ENCODE measurements at regions not wholly inside any gene's neighbourhood (a gene's known extent, or its start where the extent isn't known, plus 50 kb on each side); places are given as distances from the start of the nearest gene placed in this dataset.
"Not testable (repeated sequence)": the region's sequence is repeated elsewhere in the genome, so short reads cannot be mapped to it uniquely, and the experiment has no call there.

DNA sequence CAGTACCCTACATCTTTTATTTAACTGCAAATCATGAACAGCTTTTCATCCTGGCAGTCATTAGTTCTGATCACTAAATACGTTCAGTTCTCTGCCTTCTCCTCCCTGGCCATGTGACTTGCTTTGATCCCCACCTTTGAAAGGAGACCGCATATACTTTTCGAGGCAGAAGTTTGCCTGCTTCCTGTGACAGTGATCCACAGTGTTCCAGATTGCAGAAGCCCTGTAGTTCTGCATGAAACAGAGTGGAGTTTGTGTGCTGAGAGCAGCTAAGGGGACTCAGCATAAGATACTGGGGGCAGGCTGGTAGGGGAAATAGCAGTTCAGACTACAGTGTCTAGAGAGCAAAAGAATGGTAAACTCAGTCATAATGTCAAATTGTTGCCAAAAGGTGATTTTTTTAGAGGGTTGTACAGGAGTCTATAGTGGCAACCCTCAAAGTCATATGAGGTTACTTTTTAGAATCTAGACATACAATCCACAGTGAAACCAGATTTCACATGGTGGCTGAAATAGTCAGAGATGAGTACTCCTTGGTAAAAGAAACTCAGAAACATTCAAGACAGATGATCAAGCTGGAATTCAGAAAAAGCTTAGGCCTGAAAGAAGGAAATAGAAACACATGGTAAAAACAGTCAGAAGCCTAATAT, 1800.4 kb upstream of the CELF4 start:
- no peak for DNase-seq

DNA sequence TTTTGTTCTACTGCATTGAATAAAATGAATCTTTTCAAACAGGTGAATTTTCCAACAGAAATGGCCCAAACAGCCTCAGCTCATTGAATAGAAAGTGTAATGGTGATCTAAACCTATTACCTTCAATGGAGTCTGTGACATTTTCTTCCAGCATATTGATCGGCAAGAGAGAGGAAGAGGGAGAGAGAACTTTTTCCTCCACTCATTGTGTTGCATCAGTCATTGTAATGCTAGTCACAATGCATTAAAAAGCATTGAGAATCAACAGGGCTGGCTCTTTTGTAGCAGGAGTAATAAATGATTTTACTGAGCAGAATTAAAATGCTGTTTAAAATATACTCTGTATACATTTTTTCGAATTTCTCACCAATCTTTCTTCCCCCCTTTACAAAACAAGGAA, 1794.5 kb upstream of the CELF4 start:
- no peak for DNase-seq

DNA sequence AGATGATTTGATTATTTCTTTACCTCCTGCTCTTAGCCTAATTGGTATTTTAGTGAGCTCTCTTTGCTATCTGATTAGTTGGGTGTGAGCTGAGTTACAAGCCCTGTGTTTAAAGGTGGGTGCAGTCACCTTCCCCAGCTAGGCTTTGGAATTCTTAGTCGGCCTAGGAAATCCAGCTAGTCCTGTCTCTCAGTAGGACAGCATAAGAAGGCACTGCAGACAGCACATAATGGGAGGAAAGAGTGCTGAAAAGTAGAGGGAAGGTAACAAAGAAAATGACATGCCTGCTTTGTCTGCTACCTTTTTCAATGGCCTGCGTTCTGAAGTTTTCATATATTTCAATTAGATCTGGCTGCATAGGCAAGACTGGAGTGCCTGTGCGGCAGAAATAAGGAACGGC, 1794.0 kb upstream of the CELF4 start:
- no peak for DNase-seq

DNA sequence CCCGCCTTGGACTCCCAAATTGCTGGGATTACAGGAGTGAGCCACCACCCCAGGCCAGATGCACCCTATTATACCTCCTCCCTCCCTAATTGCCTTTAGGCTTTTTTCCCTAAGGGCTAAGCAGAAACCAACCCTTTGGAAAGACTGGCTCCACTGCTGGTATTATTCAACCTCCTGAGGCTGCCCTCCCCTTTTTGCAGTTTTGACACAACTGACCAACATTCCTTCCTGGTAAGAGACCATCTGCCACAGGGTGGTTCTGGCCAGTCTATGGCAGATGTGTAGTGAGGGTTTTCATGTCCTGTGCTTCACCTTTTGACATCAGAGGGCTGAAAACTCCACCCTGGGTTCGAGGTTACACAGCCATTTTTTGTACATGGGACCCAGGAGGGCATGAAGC, 1785.3 kb upstream of the CELF4 start:
- DNase-seq: no peak

DNA sequence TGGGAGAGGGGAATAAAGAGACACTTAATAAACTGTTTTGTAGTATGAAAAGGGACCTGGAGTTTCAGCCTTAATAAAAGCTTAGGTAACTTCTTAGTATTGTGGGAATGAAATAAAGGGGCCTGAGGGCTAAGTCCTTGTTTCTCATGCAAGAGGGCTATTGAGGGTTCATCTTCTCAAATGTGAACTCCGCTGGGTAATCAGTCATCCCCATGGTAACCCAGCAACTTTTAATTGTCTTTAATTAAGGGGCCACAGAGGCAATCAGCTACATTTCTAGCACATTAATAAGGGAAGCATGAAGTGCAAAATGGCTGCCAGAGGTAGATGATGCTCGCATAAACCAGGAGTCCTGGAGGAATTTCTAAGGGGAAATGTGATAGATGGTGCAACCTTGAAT, 1784.2 kb upstream of the CELF4 start:
- DNase-seq: no peak

DNA sequence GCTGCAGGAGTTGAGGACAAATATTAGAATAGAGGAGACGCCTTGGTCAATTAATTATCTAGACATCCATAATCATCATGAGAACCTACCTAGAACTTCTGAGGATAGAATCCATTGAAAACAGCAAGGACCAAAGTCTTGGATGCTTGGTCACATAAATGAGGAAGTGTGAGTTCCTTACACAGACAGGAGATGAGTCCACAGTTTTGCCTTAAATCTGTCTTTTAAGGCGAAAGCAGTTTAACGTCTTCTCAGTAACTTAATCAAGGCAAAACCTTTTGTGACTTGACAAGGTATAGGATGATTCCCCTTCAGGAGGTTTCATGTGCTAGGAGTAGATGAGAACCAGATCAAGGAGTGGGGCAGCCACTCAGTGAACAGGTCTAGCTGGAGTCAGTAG, 1783.2 kb upstream of the CELF4 start:
- DNase-seq: no peak

DNA sequence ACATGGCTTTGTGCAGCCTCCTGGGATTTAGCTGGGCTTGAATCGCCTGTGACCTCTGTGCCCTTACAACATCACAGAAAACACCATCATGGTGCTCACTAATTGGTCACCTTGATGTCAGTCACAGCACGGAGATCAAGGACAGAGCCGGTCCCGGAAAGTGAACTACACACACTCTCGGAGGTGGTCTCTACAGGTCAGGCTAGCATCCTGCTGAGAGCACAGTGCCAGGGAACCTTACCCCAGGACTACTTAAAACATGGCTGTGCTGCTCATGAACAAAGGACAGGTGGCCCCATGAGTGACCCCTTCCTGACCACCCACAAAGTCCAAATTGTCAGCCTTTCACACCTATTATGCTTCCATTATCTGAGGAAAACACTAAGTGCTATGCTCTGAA, 1782.1 kb upstream of the CELF4 start:
- DNase-seq: no peak

DNA sequence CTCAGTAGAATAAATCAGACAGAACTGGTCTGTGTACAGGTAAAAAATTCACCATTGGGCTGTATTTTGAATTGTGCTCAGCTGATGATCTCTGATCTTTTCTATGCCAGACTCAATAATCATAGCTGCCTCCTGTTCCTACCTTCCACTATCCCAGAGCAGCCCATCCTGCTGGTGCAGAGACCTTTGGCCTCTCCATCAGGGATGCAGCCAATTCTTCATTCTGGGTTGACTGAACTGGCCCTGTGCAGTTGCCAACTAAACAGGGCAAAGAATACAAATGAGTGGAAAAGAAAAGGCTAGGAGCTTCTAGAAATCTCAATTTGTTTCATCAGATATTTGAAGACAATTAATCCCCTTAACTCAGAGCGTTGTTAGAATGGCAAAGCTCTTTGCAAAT, 1781.3 kb upstream of the CELF4 start:
- no peak for DNase-seq

DNA sequence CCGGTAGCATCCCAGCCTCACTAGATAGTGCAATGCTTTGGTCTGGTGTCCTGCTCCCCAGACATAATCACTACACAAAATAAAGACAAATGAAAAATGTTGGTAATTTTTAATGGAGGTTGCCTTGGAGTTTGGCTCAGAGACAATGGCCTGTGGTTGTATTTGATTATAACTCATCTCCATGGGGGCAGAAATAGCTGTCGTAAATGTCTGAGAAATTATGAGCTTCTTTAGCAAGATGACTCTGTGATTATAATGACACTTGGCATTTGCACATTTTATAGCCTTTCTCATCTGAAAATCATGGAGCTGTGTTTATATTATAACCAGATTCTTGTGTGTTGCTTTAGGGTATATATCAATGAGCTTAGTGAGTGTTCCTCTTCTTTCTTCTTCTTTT, 1779.7 kb upstream of the CELF4 start:
- no peak for DNase-seq

DNA sequence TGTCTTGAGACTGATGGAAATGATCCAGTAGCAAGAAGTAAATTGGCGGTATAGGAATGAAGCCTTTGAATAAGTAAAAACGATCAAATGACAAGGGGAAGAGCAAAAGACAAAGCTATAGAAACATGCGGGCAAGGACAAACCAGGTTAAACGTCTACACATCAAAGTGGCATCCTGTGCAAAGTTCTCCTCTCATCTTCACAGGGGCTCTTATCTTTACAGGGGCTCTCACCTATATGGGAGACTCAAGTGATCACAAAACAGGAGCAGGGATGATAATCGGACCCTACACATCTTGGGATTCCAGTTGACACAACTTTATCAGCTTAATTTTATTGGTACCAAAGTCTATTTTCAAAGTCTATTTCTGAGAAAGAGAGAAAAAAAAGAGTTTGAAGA, 1778.9 kb upstream of the CELF4 start:
- no peak for DNase-seq

DNA sequence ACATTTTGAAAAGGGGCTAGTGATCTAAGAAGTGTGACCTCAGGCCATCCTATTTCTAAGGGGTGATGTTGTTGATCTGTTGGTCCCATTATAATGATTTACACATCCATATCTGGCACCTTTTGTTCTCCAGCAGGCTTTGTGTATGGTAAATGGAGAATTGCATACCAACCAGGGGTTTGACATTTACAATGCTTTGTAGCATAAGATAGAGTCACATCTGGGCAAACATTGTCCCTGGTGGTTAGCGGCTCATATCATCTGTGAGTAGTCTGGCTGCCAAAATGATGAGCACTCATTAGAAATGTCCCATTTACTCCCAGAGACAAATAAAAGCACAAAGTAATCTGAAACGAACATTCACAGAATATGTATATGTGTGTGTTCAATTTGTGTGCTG, 1775.5 kb upstream of the CELF4 start:
- DNase-seq: no peak

DNA sequence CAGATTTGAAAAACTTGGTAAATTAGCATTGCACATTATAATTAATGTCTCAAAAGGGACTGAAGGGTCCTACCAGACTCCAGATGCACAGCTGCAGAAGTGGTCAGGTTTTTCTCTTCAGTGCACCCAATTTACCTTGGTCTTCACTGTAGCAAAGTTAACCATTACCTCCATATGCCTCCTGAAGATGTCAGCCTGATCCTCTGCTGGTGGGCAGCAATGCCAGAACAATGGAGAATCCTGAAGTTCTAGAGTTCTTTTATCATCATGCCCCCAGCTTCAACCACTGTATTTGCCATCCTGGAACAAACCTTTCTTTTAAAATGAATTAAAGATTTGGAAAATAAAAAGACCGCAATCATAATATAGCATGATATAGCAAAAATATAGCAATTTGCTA, 1774.8 kb upstream of the CELF4 start:
- no peak for DNase-seq

DNA sequence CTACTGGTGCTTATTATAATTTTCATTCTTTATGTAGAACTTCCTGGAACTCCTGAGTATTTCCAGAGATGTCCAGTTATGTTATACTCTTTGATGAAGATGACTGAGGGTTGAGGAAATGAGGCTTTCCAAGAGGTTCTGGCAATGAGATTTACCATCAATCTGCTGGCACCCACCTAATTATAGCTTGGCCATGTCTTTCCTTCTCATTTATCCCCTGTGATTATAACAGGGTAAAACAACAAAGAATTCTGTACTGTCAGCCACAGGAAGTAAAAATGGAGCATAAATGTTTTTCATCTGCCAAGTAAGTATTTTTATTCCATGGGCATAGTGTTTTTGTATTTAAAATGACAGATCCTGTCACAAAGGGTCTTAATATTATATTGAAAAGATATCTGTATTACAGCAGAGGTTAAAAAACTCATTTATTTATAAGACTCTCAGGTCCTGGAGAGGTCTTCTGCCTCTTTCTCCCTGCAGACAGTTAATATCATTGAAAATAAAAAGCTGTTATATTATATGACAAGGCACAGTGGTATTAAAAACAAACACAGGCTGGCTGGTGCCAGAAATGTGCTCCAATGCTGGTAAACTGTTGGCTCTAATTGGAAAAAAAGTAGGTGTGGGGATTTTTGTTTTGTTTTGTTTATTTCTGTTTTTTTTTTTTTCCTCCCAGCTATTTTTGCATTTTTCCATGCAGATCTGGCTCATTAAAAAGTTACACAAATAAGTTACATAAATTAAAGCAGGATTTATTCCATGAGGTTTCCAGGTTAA, 1764.1 kb upstream of the CELF4 start:
- DNase-seq: no peak

DNA sequence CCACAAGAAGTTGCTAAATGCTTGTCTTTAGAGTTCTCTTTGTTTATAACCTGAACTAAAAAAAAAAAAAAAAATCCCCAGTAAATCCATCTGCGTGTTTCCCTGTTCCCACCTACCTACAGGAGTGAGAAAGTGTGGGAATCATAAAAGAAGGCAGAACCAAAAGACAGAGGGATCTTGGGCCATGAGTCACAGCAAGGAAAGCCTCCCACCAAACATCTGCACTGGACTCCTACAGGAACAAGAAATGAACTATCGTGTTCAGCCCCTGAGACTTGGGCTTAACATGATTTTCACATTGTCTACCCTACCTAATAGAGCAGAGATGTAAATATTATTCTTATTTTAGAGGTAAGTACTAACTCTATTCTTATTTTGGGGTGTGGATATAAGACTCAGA, 1761.2 kb upstream of the CELF4 start:
- no peak for DNase-seq

DNA sequence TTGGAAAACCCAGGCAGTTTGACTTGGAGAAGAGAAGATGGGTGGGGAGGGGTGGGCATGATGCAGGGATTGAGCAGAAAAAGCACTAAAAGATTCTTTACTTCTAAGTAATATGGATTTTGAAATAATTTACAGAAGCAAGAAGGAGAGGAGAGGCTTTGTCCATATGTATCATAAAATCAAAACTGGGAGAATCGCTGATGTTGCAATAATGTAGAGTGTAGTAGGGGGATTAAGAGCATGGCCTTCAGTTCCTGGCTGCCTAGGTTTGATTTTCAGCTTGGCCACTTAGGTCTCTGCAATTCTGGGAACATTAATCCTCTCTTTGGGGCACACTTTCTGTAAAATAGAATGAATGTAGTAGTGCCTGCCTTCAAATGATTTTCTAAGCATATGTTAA, 1760.4 kb upstream of the CELF4 start:
- DNase-seq: no peak

DNA sequence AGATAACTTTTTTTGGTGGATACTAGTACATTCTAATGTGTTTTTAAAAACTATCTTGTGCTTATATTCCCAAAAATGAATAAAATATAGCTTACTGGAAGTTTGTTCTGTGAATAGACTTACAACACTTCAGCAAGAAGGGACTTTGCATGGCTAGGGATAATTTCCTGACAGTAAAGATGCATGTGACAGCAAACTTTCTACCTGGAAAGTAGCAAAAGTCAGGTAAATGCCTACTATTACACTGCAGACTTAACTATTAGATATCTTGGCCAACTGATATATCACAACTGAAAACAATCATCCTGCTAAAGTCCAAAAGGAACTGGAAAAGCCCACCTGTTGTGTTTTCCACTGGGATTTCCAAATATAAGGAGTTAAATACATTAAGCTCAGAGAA, 1753.5 kb upstream of the CELF4 start:
- no peak for DNase-seq

DNA sequence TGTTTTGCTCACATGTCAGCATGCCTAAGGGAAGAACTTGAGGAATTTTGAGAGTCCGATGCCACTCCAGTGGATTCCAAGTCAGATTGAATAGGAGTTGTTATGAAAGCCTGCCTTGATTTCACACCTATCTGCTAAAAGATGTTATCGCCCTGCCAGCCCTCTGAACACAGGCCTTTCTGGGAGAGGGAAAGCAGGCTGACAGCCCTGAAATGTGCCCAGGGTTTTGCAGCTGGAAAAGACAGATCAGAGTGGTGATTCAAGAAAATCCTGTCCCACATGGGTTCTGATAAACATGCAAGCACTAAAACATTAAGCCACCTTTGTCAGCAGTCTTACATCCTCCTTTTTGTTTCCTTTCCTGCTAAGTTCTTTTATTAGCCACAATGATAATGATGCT, 1752.9 kb upstream of the CELF4 start:
- no peak for DNase-seq

DNA sequence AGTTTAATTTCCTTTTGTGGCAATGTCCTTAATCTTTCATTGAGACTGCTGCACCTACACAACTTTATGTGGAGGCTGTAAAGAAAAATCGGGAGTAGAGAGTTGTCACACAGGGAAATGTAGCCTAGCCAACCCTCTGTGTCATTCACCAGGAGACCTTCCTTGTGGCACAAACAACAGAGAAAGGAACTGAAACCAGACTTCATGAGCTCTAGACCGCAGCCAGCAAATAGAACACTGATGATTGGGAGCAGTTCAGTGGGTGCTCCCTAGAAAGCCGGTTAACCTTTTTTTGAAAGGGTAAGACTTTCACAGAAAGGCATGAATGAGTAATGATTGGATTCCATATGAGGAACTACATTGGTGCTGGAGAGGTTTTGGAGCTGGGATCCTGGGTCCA, 1752.4 kb upstream of the CELF4 start:
- DNase-seq: no peak

DNA sequence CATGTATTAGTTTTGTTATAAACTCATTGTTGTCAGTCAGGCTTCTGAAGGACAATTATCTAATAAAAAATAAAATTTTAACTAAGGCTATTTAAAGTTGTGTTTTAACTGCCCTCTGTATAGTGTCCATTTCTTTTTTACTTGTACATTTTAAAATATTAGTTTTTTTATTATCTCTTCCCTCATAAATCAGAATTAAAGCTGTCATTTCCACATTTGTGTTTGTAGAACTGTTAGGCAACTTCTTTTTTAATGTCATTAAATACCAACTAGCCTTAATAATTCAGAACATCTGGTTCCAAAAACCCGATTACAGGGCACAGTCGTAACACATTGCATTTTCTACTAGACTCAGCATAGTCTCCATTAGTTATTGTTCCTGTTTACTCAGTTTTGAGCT, 1749.0 kb upstream of the CELF4 start:
- DNase-seq: no peak

DNA sequence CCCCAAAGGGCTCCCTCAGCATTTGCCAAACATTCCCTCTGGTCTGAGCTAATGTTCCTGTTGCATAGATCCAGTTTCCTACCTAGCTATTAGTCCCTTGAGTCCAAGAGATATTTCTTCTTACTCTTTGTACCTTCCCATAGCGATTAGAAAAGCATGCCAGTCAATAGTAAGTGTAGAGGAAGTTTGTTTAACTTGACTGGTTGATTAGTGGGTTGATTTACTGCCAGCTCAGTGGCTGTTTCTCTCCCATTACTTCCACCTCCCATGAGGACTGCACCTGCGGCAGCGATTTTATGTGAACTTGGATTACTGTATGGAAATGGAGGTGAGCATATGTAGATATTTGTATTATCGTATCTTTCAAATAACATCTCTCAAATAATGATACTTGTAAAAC, 1748.4 kb upstream of the CELF4 start:
- no peak for DNase-seq

DNA sequence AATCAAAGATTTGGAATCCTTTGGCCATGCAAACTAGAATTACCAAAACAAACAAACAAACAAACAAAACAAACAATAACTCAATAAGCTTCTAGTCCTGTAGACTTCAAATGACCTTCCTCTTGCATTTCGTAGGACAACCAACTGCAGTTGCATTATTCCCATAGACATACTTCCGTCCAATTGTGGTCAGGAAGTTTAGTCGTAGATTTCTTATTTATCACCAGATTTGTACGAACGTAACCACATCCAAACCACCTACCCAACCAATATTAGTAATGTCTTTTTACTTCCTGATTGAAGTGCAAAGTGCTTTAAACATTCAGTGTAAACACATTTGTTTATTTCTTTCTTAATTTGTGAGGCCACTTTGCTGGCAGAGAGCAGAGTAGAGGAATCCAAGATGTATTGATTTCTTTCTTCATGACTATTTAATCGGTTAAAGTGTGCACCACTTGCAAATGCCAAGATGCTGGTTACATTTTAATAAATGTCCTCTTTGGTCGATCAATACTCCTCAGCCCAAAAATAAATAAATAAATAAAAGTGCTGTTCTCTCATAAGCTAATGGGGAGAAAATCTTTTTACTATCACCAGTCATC, 1745.6 kb upstream of the CELF4 start:
- DNase-seq: no peak

DNA sequence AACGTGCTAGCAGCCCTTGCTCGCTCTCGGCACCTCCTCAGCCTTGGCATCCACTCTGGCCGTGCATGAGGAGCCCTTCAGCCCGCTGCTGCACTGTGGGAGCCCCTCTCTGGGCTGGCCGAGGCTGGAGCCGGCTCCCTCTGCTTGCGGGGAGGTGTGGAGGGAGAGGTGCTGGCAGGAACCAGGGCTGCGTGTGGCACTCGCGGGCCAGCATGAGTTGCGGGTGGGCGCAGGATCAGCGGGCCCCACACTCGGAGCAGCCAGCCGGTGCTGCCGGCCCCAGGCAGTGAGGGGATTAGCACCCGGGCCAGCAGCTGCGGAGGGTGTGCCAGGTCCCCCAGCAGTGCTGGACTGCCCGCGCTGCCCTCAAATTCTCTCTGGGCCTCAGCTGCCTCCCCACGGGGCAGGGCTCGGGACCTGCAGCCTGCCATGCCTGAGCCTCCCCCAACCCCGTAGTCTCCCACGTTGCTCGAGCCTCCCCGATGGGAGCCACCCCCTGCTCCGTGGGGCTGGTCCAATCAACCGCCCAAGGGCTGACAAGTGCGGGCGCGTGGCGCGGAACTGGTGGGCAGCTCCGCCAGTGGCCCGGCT, 1743.4 kb upstream of the CELF4 start:
- DNase-seq: not testable (repeated sequence)

DNA sequence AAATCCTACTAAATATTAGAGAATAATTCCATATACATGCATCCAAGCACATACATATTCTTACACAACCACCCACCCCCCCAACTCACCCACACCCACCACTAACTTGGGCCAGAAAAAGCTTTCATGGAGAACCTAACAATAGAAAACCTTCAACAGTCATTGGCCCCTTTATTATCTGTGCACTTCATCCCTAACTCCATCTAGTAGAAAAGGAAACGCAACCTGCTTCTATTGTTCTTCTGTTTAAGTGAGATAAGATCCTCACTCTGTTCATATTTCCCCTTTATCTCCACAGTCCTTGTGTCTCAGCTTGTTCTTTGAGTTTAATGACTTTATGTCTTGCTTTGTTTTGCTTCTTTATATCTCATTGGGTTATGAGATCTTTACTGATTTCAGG, 1740.2 kb upstream of the CELF4 start:
- no peak for DNase-seq

DNA sequence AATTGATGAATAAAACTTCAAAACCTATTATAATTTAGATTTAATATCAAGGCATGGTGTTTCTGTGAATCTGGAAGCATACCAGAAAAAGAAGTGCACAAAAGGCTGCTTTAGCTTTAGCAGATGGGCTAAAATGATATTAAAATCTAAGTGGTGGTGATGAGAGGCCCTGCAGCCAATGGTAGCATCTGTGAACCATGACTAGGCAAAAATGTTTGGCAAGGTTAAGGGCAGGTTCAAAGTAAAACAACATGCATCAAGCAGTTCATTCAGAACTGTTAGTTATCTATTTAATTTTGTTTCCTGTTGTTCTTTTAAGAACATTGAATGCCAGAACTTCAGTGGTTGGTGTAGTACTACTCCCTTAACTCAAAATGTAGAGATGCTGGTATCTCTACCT, 1736.9 kb upstream of the CELF4 start:
- no peak for DNase-seq
